ENCODE measurements at regions not wholly inside any gene's neighbourhood (a gene's known extent, or its start where the extent isn't known, plus 50 kb on each side); places are given as distances from the start of the nearest gene placed in this dataset.

DNA sequence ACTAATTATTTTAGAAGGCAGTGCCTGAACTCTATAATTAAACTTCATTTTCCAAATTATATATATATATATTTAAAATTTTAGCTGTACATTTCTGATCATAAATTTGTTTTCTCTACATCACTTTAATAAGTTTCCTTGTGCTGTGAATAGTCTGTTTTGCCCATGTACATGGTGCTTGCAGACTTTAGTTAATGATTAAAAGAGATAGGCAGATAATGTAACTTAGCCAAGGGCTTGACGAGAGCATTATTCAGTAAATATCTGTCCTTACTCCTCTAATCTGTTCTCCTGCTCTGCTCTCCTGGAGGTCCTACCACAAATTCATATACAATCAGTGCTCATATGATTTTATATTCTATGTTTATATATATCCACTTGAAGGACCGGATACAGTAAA, 595.2 kb upstream of the KIF2B start:
- H3K4me3 ChIP-seq (ENCODE audit: low read length) = no peak overlapping the region
- ATAC-seq (ENCODE audit: poor library complexity) = no peak
- Mint-ChIP-seq H3K4me3 (no peak overlapping the region), H3K4me1 (ENCODE audit: low read depth) (no peaks in the 10 kb centered on the region), H3K9me3 (peaks cover 21% of the 10 kb centered on the region), H3K27me3 (no peaks in the 10 kb centered on the region), H3K36me3 (ENCODE audit: low read depth) (no peaks in the 10 kb centered on the region), H3K27ac (no peak overlapping the region)
- POLR2A ChIA-PET = no interaction called here
- CTCF ChIA-PET = no interaction called here
- no peak for DNase-seq
- H3K9me3 ChIP-seq (ENCODE audit: control insufficient read depth in 1 of 2, insufficient read depth in 1 of 2, low read length in 2 of 2) = no peaks in the 10 kb centered on the region
- H3K27ac ChIP-seq (ENCODE audit: low read depth in 1 of 2, low read length in 2 of 2) = no peak overlapping the region
- TF ChIP-seq CTCF (IDR thresholded peaks at IDR 0.05) = no peak
- no peaks in the 10 kb centered on the region for H3K27me3 ChIP-seq (ENCODE audit: control insufficient read depth in 1 of 2, insufficient read depth in 2 of 2, low read length in 2 of 2)
- intact Hi-C loops (cut with DNase I, micrococcal nuclease) = no loop called here
- H3K4me1 ChIP-seq (ENCODE audit: insufficient read depth, low read length) = no peaks in the 10 kb centered on the region
- no peaks in the 10 kb centered on the region for H3K36me3 ChIP-seq (ENCODE audit: insufficient read depth, low read length)

- ATAC-seq (ENCODE audit: poor library complexity) (no peak), DNase-seq (no peak)
- Mint-ChIP-seq H3K4me3 (no peak overlapping the region), H3K27ac (no peak overlapping the region), H3K9me3 (peaks cover 23% of the 10 kb centered on the region), H3K27me3 (no peaks in the 10 kb centered on the region), H3K36me3 (ENCODE audit: low read depth) (no peaks in the 10 kb centered on the region), H3K4me1 (ENCODE audit: low read depth) (no peaks in the 10 kb centered on the region)
- ChIA-PET CTCF (no interaction called here), POLR2A (no interaction called here)
- Histone ChIP-seq H3K9me3 (ENCODE audit: control insufficient read depth in 1 of 2, insufficient read depth in 1 of 2, low read length in 2 of 2) (no peaks in the 10 kb centered on the region), H3K36me3 (ENCODE audit: insufficient read depth, low read length) (no peaks in the 10 kb centered on the region), H3K27me3 (ENCODE audit: control insufficient read depth in 1 of 2, insufficient read depth in 2 of 2, low read length in 2 of 2) (no peaks in the 10 kb centered on the region), H3K4me3 (ENCODE audit: low read length) (no peak overlapping the region), H3K4me1 (ENCODE audit: insufficient read depth, low read length) (no peaks in the 10 kb centered on the region), H3K27ac (ENCODE audit: low read depth in 1 of 2, low read length in 2 of 2) (no peak overlapping the region)
- intact Hi-C loops (cut with DNase I, micrococcal nuclease) = no loop called here
- no peak for TF ChIP-seq CTCF (IDR thresholded peaks at IDR 0.05)
Measured at GRCh38 chr17:53227111-53227510, 595.6 kb upstream of the KIF2B start.

GRCh38 chr17:53219821-53220220, 602.9 kb upstream of the KIF2B start:
- TF ChIP-seq CTCF (IDR thresholded peaks at IDR 0.05) = no peak
- no peaks in the 10 kb centered on the region for H3K27me3 Mint-ChIP-seq
- H3K36me3 Mint-ChIP-seq (ENCODE audit: low read depth) = no peaks in the 10 kb centered on the region
- Histone ChIP-seq H3K27ac (ENCODE audit: low read depth in 1 of 2, low read length in 2 of 2) (no peak overlapping the region), H3K36me3 (ENCODE audit: insufficient read depth, low read length) (no peaks in the 10 kb centered on the region), H3K4me1 (ENCODE audit: insufficient read depth, low read length) (no peaks in the 10 kb centered on the region), H3K9me3 (ENCODE audit: control insufficient read depth in 1 of 2, insufficient read depth in 1 of 2, low read length in 2 of 2) (no peaks in the 10 kb centered on the region), H3K27me3 (ENCODE audit: control insufficient read depth in 1 of 2, insufficient read depth in 2 of 2, low read length in 2 of 2) (no peaks in the 10 kb centered on the region), H3K4me3 (ENCODE audit: low read length) (no peak overlapping the region)
- H3K4me1 Mint-ChIP-seq (ENCODE audit: low read depth) = no peaks in the 10 kb centered on the region
- H3K4me3 Mint-ChIP-seq = no peak overlapping the region
- H3K27ac Mint-ChIP-seq = no peak overlapping the region
- ATAC-seq (ENCODE audit: poor library complexity) = no peak
- ChIA-PET POLR2A (no interaction called here), CTCF (no interaction called here)
- no peak for DNase-seq
- peaks cover 17% of the 10 kb centered on the region for H3K9me3 Mint-ChIP-seq
- intact Hi-C loops (cut with DNase I, micrococcal nuclease) = no loop called here
